ENCODE measurements at regions not wholly inside any gene's neighbourhood (a gene's known extent, or its start where the extent isn't known, plus 50 kb on each side); places are given as distances from the start of the nearest gene placed in this dataset.

GRCh38 chr3:160159806-160160205 lies 65.4 kb upstream of the C3orf80 start:
- no peak for TF ChIP-seq CTCF (conservative IDR thresholded peaks at IDR 0.05; ENCODE audit: low read depth, low read length)
- no peak for DNase-seq (ENCODE audit: low read depth)
- H3K4me3 ChIP-seq (ENCODE audit: low read depth, low read length), result no peak overlapping the region

- H3K4me3 ChIP-seq (ENCODE audit: low read depth, low read length), result no peak overlapping the region
- TF ChIP-seq CTCF (conservative IDR thresholded peaks at IDR 0.05; ENCODE audit: low read depth, low read length), result no peak
- DNase-seq (ENCODE audit: low read depth), result no peak
Observed at GRCh38 chr3:160161921-160162320, 63.3 kb upstream of the C3orf80 start.

GRCh38 chr3:160162440-160162839 lies 62.8 kb upstream of the C3orf80 start:
- no peak for TF ChIP-seq CTCF (conservative IDR thresholded peaks at IDR 0.05; ENCODE audit: low read depth, low read length)
- DNase-seq (ENCODE audit: low read depth), result no peak
- H3K4me3 ChIP-seq (ENCODE audit: low read depth, low read length), result no peak overlapping the region

- DNase-seq (ENCODE audit: low read depth), result peak; percentile 66
- TF ChIP-seq CTCF (conservative IDR thresholded peaks at IDR 0.05; ENCODE audit: low read depth, low read length), result peak; percentile 53
- no peak overlapping the region for H3K4me3 ChIP-seq (ENCODE audit: low read depth, low read length)
Observed at GRCh38 chr3:160163229-160163878, 61.9 kb upstream of the C3orf80 start.

GRCh38 chr3:160168246-160168645 lies 57.0 kb upstream of the C3orf80 start:
- no peak overlapping the region for H3K4me3 ChIP-seq (ENCODE audit: low read depth, low read length)
- no peak for DNase-seq (ENCODE audit: low read depth)
- TF ChIP-seq CTCF (conservative IDR thresholded peaks at IDR 0.05; ENCODE audit: low read depth, low read length), result no peak

- H3K4me3 ChIP-seq (ENCODE audit: low read depth, low read length), result no peak overlapping the region
- no peak for TF ChIP-seq CTCF (conservative IDR thresholded peaks at IDR 0.05; ENCODE audit: low read depth, low read length)
- peak; percentile 74 for DNase-seq (ENCODE audit: low read depth)
Observed at GRCh38 chr3:160169139-160169976, 55.9 kb upstream of the C3orf80 start.

Data from choroid plexus epithelial cell (primary cell).